HEK293T (cell line): ENCODE measurements at regions not wholly inside any gene's neighbourhood (a gene's known extent, or its start where the extent isn't known, plus 50 kb on each side); places are given as distances from the start of the nearest gene placed in this dataset.

Experiments
- CTCF ChIA-PET: fragments of 350-600 bp; formaldehyde crosslinking; extraction: SDS; loops from one replicate; lab custom pipeline; 2021; ENCODE audit warnings: antibody characterized with exemption, inconsistent platforms; lab: Yijun Ruan, JAX
- POLR2A ChIA-PET: fragments of 350-600 bp; formaldehyde crosslinking; extraction: SDS; loops from one replicate; lab custom pipeline; 2020; ENCODE audit warnings: antibody characterized with exemption, inconsistent platforms; lab: Yijun Ruan, JAX
- DNase-seq: peaks from one replicate; pipeline ENCODE4 v3.0.0; 2012; ENCODE audit warnings: mixed read lengths; ENCODE audit errors: extremely low spot score
- ARNT ChIP-seq: fragments of 450-650 bp; IDR thresholded peaks from 2 replicates; pipeline ENCODE4 v1.6.1; 2017; ENCODE audit warnings: mild to moderate bottlenecking
- BHLHE40 ChIP-seq: fragments of 450-650 bp; IDR thresholded peaks from 2 replicates; pipeline ENCODE4 v1.6.1; 2016; ENCODE audit warnings: mild to moderate bottlenecking, moderate library complexity, borderline replicate concordance
- CTBP1 ChIP-seq: fragments of 450-650 bp; IDR thresholded peaks from 2 replicates; pipeline ENCODE4 v1.6.1; 2016; ENCODE audit warnings: borderline replicate concordance
- ELF4 ChIP-seq: fragments of 450-650 bp; IDR thresholded peaks from 2 replicates; pipeline ENCODE4 v1.6.1; 2017; ENCODE audit warnings: antibody characterized with exemption
- FOXA1 ChIP-seq: fragments of 450-650 bp; IDR thresholded peaks from 2 replicates; pipeline ENCODE4 v1.6.1; 2016; ENCODE audit warnings: mild to moderate bottlenecking
- FOXK2 ChIP-seq: fragments of 450-650 bp; IDR thresholded peaks from 2 replicates; pipeline ENCODE4 v1.6.1; 2016; ENCODE audit warnings: mild to moderate bottlenecking
- FOXM1 ChIP-seq: fragments of 450-650 bp; IDR thresholded peaks from 2 replicates; pipeline ENCODE4 v1.6.1; 2017; ENCODE audit warnings: mild to moderate bottlenecking, borderline replicate concordance
- HDGF ChIP-seq: fragments of 450-650 bp; IDR thresholded peaks from 2 replicates; pipeline ENCODE4 v1.6.1; 2017; ENCODE audit warnings: antibody characterized with exemption, borderline replicate concordance
- L3MBTL2 ChIP-seq: fragments of 450-650 bp; conservative IDR thresholded peaks from 2 replicates; pipeline ENCODE4 v1.6.1; 2016; ENCODE audit warnings: mild to moderate bottlenecking
- LEF1 ChIP-seq: fragments of 450-650 bp; IDR thresholded peaks from 2 replicates; pipeline ENCODE4 v1.6.1; 2017; ENCODE audit warnings: mild to moderate bottlenecking, borderline replicate concordance
- NFRKB ChIP-seq: fragments of 450-650 bp; IDR thresholded peaks from 2 replicates; pipeline ENCODE4 v1.6.1; 2016; ENCODE audit warnings: mild to moderate bottlenecking, moderate library complexity
- SP1 ChIP-seq: fragments of 450-650 bp; IDR thresholded peaks from 2 replicates; pipeline ENCODE4 v1.6.1; 2017
- SUZ12 ChIP-seq: fragments of 450-650 bp; IDR thresholded peaks from 2 replicates; pipeline ENCODE4 v1.6.1; 2016; ENCODE audit warnings: mild to moderate bottlenecking
- TARDBP ChIP-seq: fragments of 450-650 bp; IDR thresholded peaks from 2 replicates; pipeline ENCODE4 v1.6.1; 2016
- ZNF384 ChIP-seq: fragments of 450-650 bp; IDR thresholded peaks from 2 replicates; pipeline ENCODE4 v1.6.1; 2016
- TF ChIP-seq, protein P1 (sequence below): fragments of 450-650 bp; IDR thresholded peaks from 2 replicates; pipeline ENCODE4 v1.6.1; 2016

DNA sequence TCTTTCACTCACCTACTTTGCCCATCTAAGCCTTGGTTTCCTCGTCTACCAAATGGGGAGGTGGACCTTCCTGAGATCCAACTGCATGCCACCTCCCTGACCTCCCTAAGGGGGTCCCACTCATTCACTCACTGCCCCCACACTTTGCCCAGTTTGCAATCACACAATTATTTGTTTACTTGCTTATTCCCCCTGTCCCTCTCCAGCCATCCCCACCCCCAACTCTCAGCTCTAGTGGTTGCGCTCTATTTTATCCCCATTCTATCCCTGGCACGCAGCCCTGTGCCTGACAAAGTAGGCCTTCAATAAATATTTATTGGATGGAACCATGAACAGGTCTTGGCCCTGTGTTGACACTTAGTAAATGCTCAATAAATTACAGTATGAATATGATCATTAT is 130.8 kb upstream of the LARP1 start:
- DNase-seq: no peak
- POLR2A ChIA-PET: no interaction called here
- CTCF ChIA-PET: interaction anchor here (1.2 kb wide), 1 partner anchor 104 kb away, joined by 5 read pairs; no protein-coding TSS in a partner anchor

DNA sequence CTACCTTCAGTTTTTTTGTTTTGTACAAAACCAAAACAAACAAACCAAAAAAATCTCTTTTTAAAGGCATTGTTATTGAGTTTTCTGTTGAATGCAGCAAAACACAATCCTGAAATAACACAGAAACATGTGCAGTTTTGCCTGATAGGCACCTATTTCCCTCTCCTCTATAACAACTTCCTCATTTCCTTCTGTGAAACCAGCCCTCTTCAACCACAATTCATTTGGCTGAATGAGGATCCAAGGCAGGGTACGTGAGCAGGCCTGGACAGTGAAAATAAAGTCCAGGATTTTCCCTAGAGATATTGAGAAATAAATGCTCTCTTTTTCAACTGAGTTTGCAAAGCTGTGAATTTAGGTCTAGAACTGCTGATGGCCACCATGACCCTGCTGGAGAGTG is 134.8 kb upstream of the LARP1 start:
- no peak for TF ChIP-seq ZNF384
- TF ChIP-seq FOXM1: no peak
- POLR2A ChIA-PET: no interaction called here
- DNase-seq: no peak
- CTCF ChIA-PET: no interaction called here

More for the DNA sequence above, 130.8 kb upstream of the LARP1 start:
- TF ChIP-seq HDGF: no peak
- TF ChIP-seq NFRKB: no peak
- no peak for TF ChIP-seq FOXK2
- no peak for TF ChIP-seq L3MBTL2
- no peak for TF ChIP-seq LEF1
- no peak for TF ChIP-seq ARNT
- TF ChIP-seq SP1: no peak
- TF ChIP-seq, protein P1, sequence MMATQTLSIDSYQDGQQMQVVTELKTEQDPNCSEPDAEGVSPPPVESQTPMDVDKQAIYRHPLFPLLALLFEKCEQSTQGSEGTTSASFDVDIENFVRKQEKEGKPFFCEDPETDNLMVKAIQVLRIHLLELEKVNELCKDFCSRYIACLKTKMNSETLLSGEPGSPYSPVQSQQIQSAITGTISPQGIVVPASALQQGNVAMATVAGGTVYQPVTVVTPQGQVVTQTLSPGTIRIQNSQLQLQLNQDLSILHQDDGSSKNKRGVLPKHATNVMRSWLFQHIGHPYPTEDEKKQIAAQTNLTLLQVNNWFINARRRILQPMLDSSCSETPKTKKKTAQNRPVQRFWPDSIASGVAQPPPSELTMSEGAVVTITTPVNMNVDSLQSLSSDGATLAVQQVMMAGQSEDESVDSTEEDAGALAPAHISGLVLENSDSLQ: no peak
- TF ChIP-seq SUZ12: no peak
- no peak for TF ChIP-seq BHLHE40
- TF ChIP-seq ELF4: no peak
- no peak for TF ChIP-seq FOXM1

DNA sequence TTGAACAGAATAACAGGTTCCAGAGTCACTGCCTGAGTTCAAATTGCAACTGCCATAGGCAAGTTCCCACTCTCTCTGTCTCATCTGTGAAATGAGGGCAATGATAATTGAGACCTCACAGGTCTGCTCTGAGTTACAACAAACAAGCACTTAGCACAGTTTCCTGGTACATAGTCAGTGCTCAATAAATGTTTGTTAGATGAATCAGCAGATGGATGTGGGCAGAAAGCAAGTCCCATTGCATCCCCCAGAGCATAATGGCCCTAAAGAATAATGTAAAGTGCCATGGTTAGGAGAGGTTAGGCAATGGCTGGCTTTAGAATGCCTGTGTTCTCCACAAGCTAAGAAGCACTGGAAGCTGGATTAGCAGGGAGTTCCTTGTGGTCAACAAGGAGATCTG is 136.5 kb upstream of the LARP1 start:
- CTCF ChIA-PET: no interaction called here

DNA sequence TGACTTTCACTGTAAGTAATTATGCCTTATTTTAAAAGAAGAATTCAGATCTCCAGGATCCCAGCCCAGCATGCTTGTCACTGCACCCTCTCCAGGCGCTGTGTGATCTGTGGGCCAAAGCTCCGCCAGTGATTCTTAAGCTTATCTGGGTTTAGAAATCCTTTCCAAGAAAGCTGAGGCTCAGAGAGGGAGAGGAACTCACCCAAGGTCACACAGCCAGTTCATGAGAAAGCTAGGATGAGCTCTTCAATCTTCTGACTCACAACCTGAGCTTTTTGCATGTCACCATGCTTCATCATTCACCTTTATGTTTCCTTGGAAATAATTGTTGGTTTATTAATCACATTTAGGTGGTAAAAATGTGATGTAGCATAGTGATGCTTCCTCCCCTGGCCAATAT is 136.6 kb upstream of the HAND1 start:
- TF ChIP-seq BHLHE40 (no peak), LEF1 (no peak)
- ChIA-PET CTCF (interaction anchor here (0.7 kb wide), 1 partner anchor 21 kb away, joined by 4 read pairs; no protein-coding TSS in a partner anchor), POLR2A (no interaction called here)
- no peak for DNase-seq

More for the DNA sequence above, 136.5 kb upstream of the LARP1 start:
- DNase-seq: no peak
- POLR2A ChIA-PET: interaction anchor here (1.0 kb wide), 1 partner anchor 9 kb away, joined by 3 read pairs; no protein-coding TSS in a partner anchor
- TF ChIP-seq NFRKB (no peak), ZNF384 (no peak), FOXK2 (no peak), CTBP1 (no peak), HDGF (no peak), ELF4 (no peak), FOXA1 (no peak), SUZ12 (no peak), SP1 (no peak), LEF1 (no peak), BHLHE40 (no peak), L3MBTL2 (no peak), TARDBP (no peak)
- TF ChIP-seq, protein P1: no peak

DNA sequence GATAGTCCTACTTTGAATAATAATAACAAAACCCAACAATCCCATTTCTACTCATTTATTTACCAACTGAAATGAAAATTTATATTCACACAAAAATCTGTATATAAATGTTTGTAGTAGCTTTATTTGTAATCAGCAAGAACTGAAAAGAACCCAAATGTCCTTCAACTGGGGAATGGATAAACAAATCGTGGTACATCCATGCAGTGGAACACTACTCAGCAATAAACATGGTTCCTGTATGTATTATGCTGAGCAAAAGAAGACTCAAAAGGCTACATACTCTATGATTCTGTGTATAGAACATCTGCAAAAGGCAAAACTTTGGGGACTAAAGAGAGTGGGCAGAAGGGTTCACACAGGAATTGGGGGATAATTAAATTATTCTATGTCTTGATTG is 136.1 kb upstream of the HAND1 start:
- ChIA-PET POLR2A (no interaction called here), CTCF (no interaction called here)
- no peak for TF ChIP-seq ARNT
- TF ChIP-seq FOXK2: no peak
- no peak for TF ChIP-seq TARDBP
- no peak for TF ChIP-seq NFRKB
- no peak for TF ChIP-seq LEF1
- no peak for TF ChIP-seq CTBP1
- TF ChIP-seq SP1: no peak
- TF ChIP-seq FOXA1: no peak
- TF ChIP-seq FOXM1: no peak
- no peak for TF ChIP-seq HDGF
- no peak for TF ChIP-seq L3MBTL2
- TF ChIP-seq ELF4: no peak
- TF ChIP-seq ZNF384: no peak
- TF ChIP-seq, protein P1: no peak
- no peak for TF ChIP-seq BHLHE40
- TF ChIP-seq SUZ12: no peak
- DNase-seq: no peak

DNA sequence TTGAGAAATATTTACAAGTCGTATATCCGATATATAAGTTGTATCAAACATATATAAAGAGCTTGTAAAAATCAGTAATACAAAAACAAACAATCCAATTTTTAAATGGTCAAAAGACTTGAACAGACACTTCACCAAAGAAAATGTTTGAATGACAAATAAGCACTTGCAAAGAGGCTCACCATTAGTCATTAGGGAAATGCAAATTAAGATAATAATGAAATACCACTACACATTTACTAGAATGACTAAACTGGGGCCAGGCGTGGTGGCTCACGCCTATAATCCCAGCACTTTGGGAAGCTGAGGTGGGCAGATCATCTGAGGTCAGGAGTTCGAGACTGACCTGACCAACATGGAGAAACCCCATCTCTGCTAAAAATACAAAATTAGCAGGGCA is 134.6 kb upstream of the HAND1 start:
- TF ChIP-seq L3MBTL2: no peak
- TF ChIP-seq, protein P1: no peak
- ChIA-PET CTCF (interaction anchor here (0.8 to 5.3 kb wide), 3 partner anchors 9 to 145 kb away, joined by 3 to 43 read pairs (median 3); no protein-coding TSS in a partner anchor), POLR2A (no interaction called here)
- DNase-seq: no peak
